Activated T-cell treated with anti-CD3 and anti-CD28 coated beads, Interleukin-2, amount 50 U/mL, for 72 hours (primary cell): ENCODE measurements at regions not wholly inside any gene's neighbourhood (a gene's known extent, or its start where the extent isn't known, plus 50 kb on each side); places are given as distances from the start of the nearest gene placed in this dataset.
"Not testable (repeated sequence)": the region's sequence is repeated elsewhere in the genome, so short reads cannot be mapped to it uniquely, and the experiment has no call there.

Experiments
- ATAC-seq, 2 donors: fragments of 150-1000 bp; cut with Tn5 transposase; replicated peaks in 1 of 2; 2 replicates each; pipeline ENCODE4 v1.10.0; 2021; ENCODE audit warnings: moderate library complexity in 2 of 2, mild to moderate bottlenecking in 1 of 2
- DNase-seq, 2 donors: peaks; one replicate each; pipeline ENCODE4 v3.0.0; 2021 to 2022; ENCODE audit warnings: mixed read lengths in 1 of 2
- H3K27ac Mint-ChIP-seq: one replicate; pipeline ENCODE4 v1.8.0; 2022; ENCODE audit warnings: mild to moderate bottlenecking, moderate library complexity, mixed read lengths
- H3K27me3 Mint-ChIP-seq: one replicate; pipeline ENCODE4 v1.8.0; 2022; ENCODE audit warnings: low read depth, mixed read lengths
- H3K36me3 Mint-ChIP-seq, 2 donors: one replicate each; pipeline ENCODE4 v1.8.0; 2022; ENCODE audit warnings: mixed read lengths in 2 of 2, mild to moderate bottlenecking in 1 of 2; ENCODE audit not compliant: insufficient read depth in 2 of 2
- H3K4me1 Mint-ChIP-seq: one replicate; pipeline ENCODE4 v1.8.0; 2022; ENCODE audit warnings: low read depth, mixed read lengths
- H3K4me3 Mint-ChIP-seq, 2 donors: one replicate each; pipeline ENCODE4 v1.8.0; 2022; ENCODE audit warnings: mild to moderate bottlenecking in 2 of 2, mixed read lengths in 2 of 2, moderate library complexity in 2 of 2
- H3K9me3 Mint-ChIP-seq, 2 donors: one replicate each; pipeline ENCODE4 v1.8.0; 2022; ENCODE audit warnings: mixed read lengths in 2 of 2

- not testable (repeated sequence) for ATAC-seq, H3K4me3 Mint-ChIP-seq, H3K27ac Mint-ChIP-seq, DNase-seq, H3K4me1 Mint-ChIP-seq, H3K9me3 Mint-ChIP-seq, H3K27me3 Mint-ChIP-seq, H3K36me3 Mint-ChIP-seq
Observed at GRCh38 chr12:9543341-9543740, 64.4 kb downstream of the KLRB1 start.

GRCh38 chr12:9542827-9543226, 64.9 kb downstream of the KLRB1 start:
- not testable (repeated sequence) for DNase-seq, H3K36me3 Mint-ChIP-seq, ATAC-seq, H3K9me3 Mint-ChIP-seq, H3K27me3 Mint-ChIP-seq, H3K4me3 Mint-ChIP-seq, H3K4me1 Mint-ChIP-seq, H3K27ac Mint-ChIP-seq

GRCh38 chr12:9515925-9516324, 91.8 kb downstream of the KLRB1 start:
- peak in 1 of 2 donors; percentile 62 for ATAC-seq
- DNase-seq, H3K27me3 Mint-ChIP-seq, H3K4me1 Mint-ChIP-seq, H3K36me3 Mint-ChIP-seq, H3K27ac Mint-ChIP-seq, H3K9me3 Mint-ChIP-seq: not testable (repeated sequence)
- H3K4me3 Mint-ChIP-seq, result peak overlapping the region in 1 of 2 donors; percentile 1

GRCh38 chr12:9512695-9513094, 95.0 kb downstream of the KLRB1 start:
- peaks cover 16% of the 10 kb centered on the region for H3K4me1 Mint-ChIP-seq
- not testable (repeated sequence) for H3K27me3 Mint-ChIP-seq, H3K9me3 Mint-ChIP-seq, H3K4me3 Mint-ChIP-seq, ATAC-seq, H3K27ac Mint-ChIP-seq, DNase-seq, H3K36me3 Mint-ChIP-seq

GRCh38 chr12:9510392-9511011, 97.2 kb downstream of the KLRB1 start:
- not testable (repeated sequence) for H3K9me3 Mint-ChIP-seq, H3K36me3 Mint-ChIP-seq, H3K27me3 Mint-ChIP-seq, DNase-seq, ATAC-seq, H3K4me3 Mint-ChIP-seq
- peak overlapping the region; percentile 43 for H3K27ac Mint-ChIP-seq
- peaks cover 16% of the 10 kb centered on the region for H3K4me1 Mint-ChIP-seq

- H3K4me1 Mint-ChIP-seq, result peaks cover 16% of the 10 kb centered on the region
- no peak overlapping the region for H3K4me3 Mint-ChIP-seq
- no peaks in the 10 kb centered on the region for H3K9me3 Mint-ChIP-seq
- no peaks in the 10 kb centered on the region for H3K27me3 Mint-ChIP-seq
- DNase-seq (no peak), ATAC-seq (no peak)
- H3K27ac Mint-ChIP-seq, result no peak overlapping the region
- H3K36me3 Mint-ChIP-seq, result no peaks in the 10 kb centered on the region
Observed at GRCh38 chr12:9509464-9510161, 98.1 kb downstream of the KLRB1 start.

GRCh38 chr12:9506746-9507145, 101.0 kb downstream of the KLRB1 start:
- H3K4me3 Mint-ChIP-seq, result no peak overlapping the region
- ATAC-seq, result no peak
- H3K27ac Mint-ChIP-seq, result no peak overlapping the region
- H3K27me3 Mint-ChIP-seq, result no peaks in the 10 kb centered on the region
- H3K36me3 Mint-ChIP-seq, result no peaks in the 10 kb centered on the region
- H3K9me3 Mint-ChIP-seq, result no peaks in the 10 kb centered on the region
- H3K4me1 Mint-ChIP-seq, result peaks cover 11% of the 10 kb centered on the region
- no peak for DNase-seq

- H3K27me3 Mint-ChIP-seq, H3K9me3 Mint-ChIP-seq, H3K4me1 Mint-ChIP-seq, DNase-seq, H3K4me3 Mint-ChIP-seq, H3K36me3 Mint-ChIP-seq, ATAC-seq, H3K27ac Mint-ChIP-seq: not testable (repeated sequence)
Observed at GRCh38 chr12:9503384-9503783, 104.3 kb downstream of the KLRB1 start.

- H3K36me3 Mint-ChIP-seq, H3K4me1 Mint-ChIP-seq, H3K27me3 Mint-ChIP-seq, DNase-seq, H3K9me3 Mint-ChIP-seq, ATAC-seq, H3K4me3 Mint-ChIP-seq, H3K27ac Mint-ChIP-seq: not testable (repeated sequence)
Observed at GRCh38 chr12:9502845-9503244, 104.9 kb downstream of the KLRB1 start.

- not testable (repeated sequence) for H3K27ac Mint-ChIP-seq, DNase-seq, H3K36me3 Mint-ChIP-seq, H3K9me3 Mint-ChIP-seq, H3K4me1 Mint-ChIP-seq, H3K27me3 Mint-ChIP-seq, H3K4me3 Mint-ChIP-seq
- peak in 1 of 2 donors; percentile 45 for ATAC-seq
Observed at GRCh38 chr12:9493325-9493724, 114.4 kb downstream of the KLRB1 start.

GRCh38 chr12:9481289-9481688, 126.4 kb downstream of the KLRB1 start:
- not testable (repeated sequence) for DNase-seq, H3K4me3 Mint-ChIP-seq, H3K27ac Mint-ChIP-seq, H3K9me3 Mint-ChIP-seq, H3K4me1 Mint-ChIP-seq, H3K27me3 Mint-ChIP-seq, H3K36me3 Mint-ChIP-seq, ATAC-seq

GRCh38 chr12:9474197-9474596, 133.5 kb downstream of the KLRB1 start:
- not testable (repeated sequence) for H3K27me3 Mint-ChIP-seq, H3K9me3 Mint-ChIP-seq

GRCh38 chr12:9473638-9474037, 134.1 kb downstream of the KLRB1 start:
- H3K4me1 Mint-ChIP-seq, result peaks cover 24% of the 10 kb centered on the region
- H3K27me3 Mint-ChIP-seq, H3K27ac Mint-ChIP-seq, H3K36me3 Mint-ChIP-seq, H3K9me3 Mint-ChIP-seq, H3K4me3 Mint-ChIP-seq, DNase-seq, ATAC-seq: not testable (repeated sequence)

More at GRCh38 chr12:9474197-9474596, 133.5 kb downstream of the KLRB1 start:
- H3K4me1 Mint-ChIP-seq, result peaks cover 24% of the 10 kb centered on the region
- ATAC-seq, DNase-seq, H3K36me3 Mint-ChIP-seq, H3K4me3 Mint-ChIP-seq: not testable (repeated sequence)
- peak overlapping the region; percentile 19 for H3K27ac Mint-ChIP-seq

- H3K27me3 Mint-ChIP-seq, ATAC-seq, H3K4me3 Mint-ChIP-seq, DNase-seq, H3K9me3 Mint-ChIP-seq, H3K36me3 Mint-ChIP-seq, H3K27ac Mint-ChIP-seq: not testable (repeated sequence)
- peaks cover 24% of the 10 kb centered on the region for H3K4me1 Mint-ChIP-seq
Observed at GRCh38 chr12:9471501-9471900, 136.2 kb downstream of the KLRB1 start.
